HepG2 (cell line): ENCODE measurements at regions not wholly inside any gene's neighbourhood (a gene's known extent, or its start where the extent isn't known, plus 50 kb on each side); places are given as distances from the start of the nearest gene placed in this dataset.

Source experiments
- ATAC-seq: fragments of 200-7000 bp; cut with Tn5 transposase; 3 replicates; pipeline ENCODE4 v1.9.1; 2020; ENCODE audit warnings: mild to moderate bottlenecking, moderate library complexity
- BruUV-seq: library from RNA; stranded (reverse); fragments of 400-500 nt; replicated peaks from 2 replicates; lab custom pipeline; 2021; lab: Mats Ljungman, UMichigan
- CTCF ChIA-PET: fragments of 300-600 bp; formaldehyde crosslinking; extraction: SDS; loops from one replicate; lab custom pipeline; 2021; ENCODE audit warnings: low total read pairs, inconsistent platforms, low intra/inter-chr PET ratio; lab: Yijun Ruan, JAX
- POLR2A ChIA-PET: fragments of 350-600 bp; sonication (Branson Sonifier 250); formaldehyde crosslinking; loops from one replicate; lab custom pipeline; 2020; ENCODE audit warnings: antibody characterized with exemption, inconsistent platforms; lab: Yijun Ruan, JAX
- DNase-seq: peaks from one replicate; pipeline ENCODE4 v3.0.0-alpha.2; 2015; ENCODE audit warnings: low spot score
- FAIRE-seq: peaks from 3 replicates; lab custom pipeline; 2011; peaks lifted over from hg19 to GRCh38; lab: Jason Lieb, UNC
- H2AFZ ChIP-seq: one replicate; pipeline ENCODE4 v1.6.1; 2011; ENCODE audit warnings: low read length, inconsistent platforms
- H3K27ac ChIP-seq: fragments of 300-600 bp; 3 replicates; pipeline ENCODE4 v1.8.0; 2011; ENCODE audit warnings: mixed run types, mild to moderate bottlenecking, mixed read lengths, low read length, inconsistent platforms; ENCODE audit not compliant: insufficient read depth; ENCODE audit errors: extremely low read length
- H3K27me3 ChIP-seq, 2 experiments: fragments of 200-600 bp in 1 of 2; 2 replicates in 1 of 2; 3 replicates in 1 of 2; pipeline versions ENCODE4 v1.6.0 to v1.8.0; 2011; ENCODE audit warnings: low read length in 2 of 2, mild to moderate bottlenecking in 2 of 2, moderate library complexity in 2 of 2, inconsistent platforms in 1 of 2; ENCODE audit not compliant: insufficient read depth in 2 of 2, control insufficient read depth in 1 of 2
- H3K36me3 ChIP-seq, 2 experiments: fragments of 200-600 bp in 1 of 2; replicated peaks in 1 of 2; 2 replicates in 1 of 2; 3 replicates in 1 of 2; pipeline versions ENCODE4 v1.5.1 to v1.8.0; 2011; ENCODE audit warnings: low read length in 2 of 2, inconsistent platforms in 1 of 2; ENCODE audit not compliant: insufficient read depth in 2 of 2, control insufficient read depth in 1 of 2
- H3K4me1 ChIP-seq: 2 replicates; pipeline ENCODE4 v1.5.1; 2012; ENCODE audit warnings: low read length, inconsistent platforms; ENCODE audit not compliant: insufficient read depth
- H3K4me2 ChIP-seq: 2 replicates; pipeline ENCODE4 v1.6.0; 2011; ENCODE audit warnings: low read depth, low read length, inconsistent platforms
- H3K4me3 ChIP-seq, 3 experiments: fragments of 200-600 bp in 1 of 3; sonication (generic), shearing (Covaris generic) in 1 of 3; replicated peaks in 1 of 3; 2 replicates each; pipeline ENCODE4 v1.5.1; 2011 to 2016; ENCODE audit warnings: low read length in 3 of 3, inconsistent platforms in 2 of 3, low read depth in 2 of 3, mild to moderate bottlenecking in 2 of 3, control low read depth in 1 of 3, mixed read lengths in 1 of 3; ENCODE audit not compliant: insufficient read depth in 1 of 3
- H3K79me2 ChIP-seq: one replicate; pipeline ENCODE4 v1.6.1; 2011; ENCODE audit warnings: low read length, inconsistent platforms; ENCODE audit not compliant: insufficient read depth
- H3K9ac ChIP-seq: 2 replicates; pipeline ENCODE4 v1.6.0; 2011; ENCODE audit warnings: mild to moderate bottlenecking, low read depth, low read length, inconsistent platforms; ENCODE audit not compliant: insufficient read depth
- H3K9me3 ChIP-seq: 2 replicates; pipeline ENCODE4 v1.5.1; 2012; ENCODE audit warnings: mild to moderate bottlenecking, low read length
- H4K20me1 ChIP-seq: 2 replicates; pipeline ENCODE4 v1.6.0; 2011; ENCODE audit warnings: inconsistent platforms, mild to moderate bottlenecking, low read length, moderate library complexity; ENCODE audit not compliant: insufficient read depth
- CAMTA2 ChIP-seq: sonication (generic); formaldehyde crosslinking; IDR thresholded peaks from 2 replicates; pipeline ENCODE4 v1.4.0; 2020; ENCODE audit warnings: mild to moderate bottlenecking, missing genetic modification reagents, borderline replicate concordance
- CCAR2 ChIP-seq: fragments of 200-400 bp; formaldehyde crosslinking; optimal IDR thresholded peaks from 2 replicates; pipeline ENCODE3; 2018; ENCODE audit warnings: low read depth, mild to moderate bottlenecking, low read length, moderate library complexity
- EHMT2 ChIP-seq: fragments of 200-600 bp; sonication (generic); IDR thresholded peaks from 2 replicates; pipeline ENCODE4 v1.7.0; 2017; ENCODE audit warnings: antibody characterized with exemption, low read depth, low read length, borderline replicate concordance
- NCOA5 ChIP-seq: sonication (generic); formaldehyde crosslinking; IDR thresholded peaks from 2 replicates; pipeline ENCODE4 v1.4.0; 2020; ENCODE audit warnings: missing genetic modification reagents
- RNF219 ChIP-seq: sonication (generic); formaldehyde crosslinking; IDR thresholded peaks from 2 replicates; pipeline ENCODE4 v1.5.0; 2020; ENCODE audit warnings: mild to moderate bottlenecking, missing genetic modification reagents
- SATB2 ChIP-seq: sonication (generic); formaldehyde crosslinking; IDR thresholded peaks from 2 replicates; pipeline ENCODE4 v1.5.0; 2020; ENCODE audit warnings: missing genetic modification reagents
- TEAD2 ChIP-seq: sonication (generic); formaldehyde crosslinking; IDR thresholded peaks from 2 replicates; pipeline ENCODE4 v1.9.0; 2021; ENCODE audit warnings: missing genetic modification reagents
- ZBTB26 ChIP-seq: IDR thresholded peaks from 2 replicates; pipeline ENCODE4 v1.6.1; 2016; ENCODE audit warnings: missing compliant biosample characterization, missing genetic modification reagents, borderline replicate concordance
- ZFAT ChIP-seq: sonication (generic); formaldehyde crosslinking; conservative IDR thresholded peaks from 2 replicates; pipeline ENCODE4 v1.8.1; 2023; ENCODE audit warnings: missing genetic modification reagents, inconsistent platforms
- ZFX ChIP-seq: sonication (generic); formaldehyde crosslinking; IDR thresholded peaks from 2 replicates; pipeline ENCODE4 v1.4.0; 2020; ENCODE audit warnings: mild to moderate bottlenecking, low read depth, missing genetic modification reagents, moderate library complexity
- ZNF432 ChIP-seq: sonication (generic); formaldehyde crosslinking; IDR thresholded peaks from 2 replicates; pipeline ENCODE4 v1.5.0; 2020; ENCODE audit warnings: missing genetic modification reagents, mild to moderate bottlenecking, borderline replicate concordance
- ZNF598 ChIP-seq: sonication (generic); formaldehyde crosslinking; IDR thresholded peaks from 2 replicates; pipeline ENCODE4 v1.5.1; 2020; ENCODE audit warnings: mild to moderate bottlenecking, missing genetic modification reagents, borderline replicate concordance
- ZNF749 ChIP-seq: sonication (generic); formaldehyde crosslinking; IDR thresholded peaks from 2 replicates; pipeline ENCODE4 v1.8.0; 2022; ENCODE audit warnings: mild to moderate bottlenecking, missing genetic modification reagents, moderate library complexity, borderline replicate concordance
- ZNF776 ChIP-seq: sonication (generic); formaldehyde crosslinking; IDR thresholded peaks from 2 replicates; pipeline ENCODE4 v1.4.0; 2020; ENCODE audit warnings: mild to moderate bottlenecking, missing genetic modification reagents
- ZNF83 ChIP-seq: sonication (generic); formaldehyde crosslinking; IDR thresholded peaks from 2 replicates; pipeline ENCODE4 v1.4.0; 2020; ENCODE audit warnings: missing genetic modification reagents, mild to moderate bottlenecking, borderline replicate concordance
- WGBS: methylation state at CpG from one replicate; pipeline ENCODE4 v1.1.6; 2017; ENCODE audit warnings: low lambda C conversion rate; 5-methylcytosine and 5-hydroxymethylcytosine counted together
- in situ Hi-C: cut with HindIII; loops from 2 replicates; pipeline ENCODE4 v1.10.0; 2017; ENCODE audit warnings: low pct_unique_long_range_greater_than_20kb; ENCODE audit not compliant: extremely low pct_ligation_motif_present
- intact Hi-C: fragments of 100-400 bp; cut with micrococcal nuclease; formaldehyde crosslinking; loops from one replicate; pipeline ENCODE4 v1.10.0; 2022; ENCODE audit not compliant: unreplicated experiment
- TF ChIP-seq, protein P1 (sequence below): sonication (generic); formaldehyde crosslinking; IDR thresholded peaks from 2 replicates; pipeline ENCODE4 v1.5.0; 2020; ENCODE audit warnings: mild to moderate bottlenecking, missing genetic modification reagents
- TF ChIP-seq, protein P2 (sequence below): sonication (generic); formaldehyde crosslinking; IDR thresholded peaks from 2 replicates; pipeline ENCODE4 v1.4.0; 2020; ENCODE audit warnings: mild to moderate bottlenecking, low read depth, missing genetic modification reagents

GRCh38 chr7:130985361-130985760 lies 251.4 kb upstream of the KLF14 start:
- FAIRE-seq = no peak
- intact Hi-C loops (no loop called here), in situ Hi-C loops (no loop called here)
- TF ChIP-seq CCAR2 (no peak), RNF219 (CRISPR knock-in tag) (no peak), CAMTA2 (CRISPR knock-in tag) (no peak), NCOA5 (CRISPR knock-in tag) (no peak), ZNF598 (CRISPR knock-in tag) (no peak), ZBTB26 (CRISPR knock-in tag) (no peak), EHMT2 (no peak), ZNF749 (CRISPR knock-in tag) (no peak), ZNF432 (no peak), ZFX (CRISPR knock-in tag) (no peak), ZNF776 (CRISPR knock-in tag) (no peak), TEAD2 (no peak), SATB2 (CRISPR knock-in tag) (no peak), ZFAT (CRISPR knock-in tag) (no peak), ZNF83 (no peak)
- TF ChIP-seq, protein P1, sequence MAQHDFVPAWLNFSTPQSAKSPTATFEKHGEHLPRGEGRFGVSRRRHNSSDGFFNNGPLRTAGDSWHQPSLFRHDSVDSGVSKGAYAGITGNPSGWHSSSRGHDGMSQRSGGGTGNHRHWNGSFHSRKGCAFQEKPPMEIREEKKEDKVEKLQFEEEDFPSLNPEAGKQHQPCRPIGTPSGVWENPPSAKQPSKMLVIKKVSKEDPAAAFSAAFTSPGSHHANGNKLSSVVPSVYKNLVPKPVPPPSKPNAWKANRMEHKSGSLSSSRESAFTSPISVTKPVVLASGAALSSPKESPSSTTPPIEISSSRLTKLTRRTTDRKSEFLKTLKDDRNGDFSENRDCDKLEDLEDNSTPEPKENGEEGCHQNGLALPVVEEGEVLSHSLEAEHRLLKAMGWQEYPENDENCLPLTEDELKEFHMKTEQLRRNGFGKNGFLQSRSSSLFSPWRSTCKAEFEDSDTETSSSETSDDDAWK (CRISPR knock-in tag) = no peak
- TF ChIP-seq, protein P2, sequence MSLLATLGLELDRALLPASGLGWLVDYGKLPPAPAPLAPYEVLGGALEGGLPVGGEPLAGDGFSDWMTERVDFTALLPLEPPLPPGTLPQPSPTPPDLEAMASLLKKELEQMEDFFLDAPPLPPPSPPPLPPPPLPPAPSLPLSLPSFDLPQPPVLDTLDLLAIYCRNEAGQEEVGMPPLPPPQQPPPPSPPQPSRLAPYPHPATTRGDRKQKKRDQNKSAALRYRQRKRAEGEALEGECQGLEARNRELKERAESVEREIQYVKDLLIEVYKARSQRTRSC (CRISPR knock-in tag) = no peak
- Histone ChIP-seq H3K9me3 (no peaks in the 10 kb centered on the region), H3K79me2 (peaks cover 16% of the 10 kb centered on the region), H4K20me1 (peaks cover 14% of the 10 kb centered on the region), H3K27ac (no peak overlapping the region), H3K36me3 (peaks cover 4 to 23% of the 10 kb centered on the region in 2 experiments; a peak in 3 of 5 replicates), H3K4me2 (no peak overlapping the region), H3K4me3 (no peak overlapping the region), H3K4me1 (0 out of 2 replicates have a peak, but pooled peaks cover 6% of the 10 kb centered on the region), H3K9ac (no peak overlapping the region), H3K27me3 (no peaks in the 10 kb centered on the region), H2AFZ (no peak overlapping the region)
- no peak for ATAC-seq
- ChIA-PET CTCF (no interaction called here), POLR2A (no interaction called here)
- DNase-seq = no peak
- WGBS = 97% methylated on average over 4 of the region's 4 CpGs
- no TSS peak for BruUV-seq
